ENCODE measurements at regions not wholly inside any gene's neighbourhood (a gene's known extent, or its start where the extent isn't known, plus 50 kb on each side); places are given as distances from the start of the nearest gene placed in this dataset.

DNA sequence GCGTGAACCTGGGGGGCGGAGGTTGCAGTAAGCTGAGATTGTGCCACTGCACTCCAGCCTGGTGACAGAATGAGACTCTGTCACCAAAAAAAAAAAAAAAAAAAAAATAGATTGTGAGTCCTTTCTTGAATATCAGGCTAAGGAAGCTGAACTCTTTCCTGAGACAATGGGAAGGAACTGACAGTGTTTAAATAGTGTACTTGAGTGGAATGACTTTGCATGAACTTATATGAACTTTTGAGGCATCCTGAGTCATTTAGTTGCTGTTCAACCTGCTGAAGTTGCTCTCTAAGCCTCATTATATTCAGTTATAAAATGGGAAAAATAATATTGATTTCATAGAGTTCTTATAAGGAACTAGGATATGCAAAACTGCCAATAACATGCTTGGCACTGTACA, 79.3 kb upstream of the LIMCH1 start:
- Mint-ChIP-seq H3K27me3 (peaks cover 3% of the 10 kb centered on the region), H3K4me3 (no peak overlapping the region), H3K4me1 (no peaks in the 10 kb centered on the region), H3K9me3 (ENCODE audit: insufficient read depth) (no peaks in the 10 kb centered on the region), H3K27ac (no peak overlapping the region)
- 100% methylated on average over 2 of the region's 2 CpGs for WGBS (ENCODE audit: insufficient coverage)
- Histone ChIP-seq H3K4me2 (replicated peaks; ENCODE audit: low read depth, low read length, poor library complexity, severe bottlenecking) (no peak overlapping the region), H3K36me3 (replicated peaks in 1 of 2; ENCODE audit: control extremely low read depth in 1 of 2, control insufficient read depth in 1 of 2, extremely low read depth in 1 of 2, insufficient read depth in 2 of 2, low read length in 1 of 2) (no peaks in the 10 kb centered on the region), H3K4me1 (ENCODE audit: control insufficient read depth in 2 of 2, insufficient read depth in 2 of 2, low read length in 2 of 2) (no peaks in the 10 kb centered on the region), H3K9ac (ENCODE audit: low read length) (no peak overlapping the region), H2AFZ (ENCODE audit: insufficient read depth, low read depth, low read length, poor library complexity, severe bottlenecking) (no peak overlapping the region), H3K9me3 (ENCODE audit: control extremely low read depth in 1 of 3, control insufficient read depth in 2 of 3, insufficient read depth in 1 of 3, low read length in 2 of 3) (no peaks in the 10 kb centered on the region), H4K20me1 (ENCODE audit: control insufficient read depth, insufficient read depth, low read length, poor library complexity, severe bottlenecking) (no peaks in the 10 kb centered on the region), H3K79me2 (ENCODE audit: control insufficient read depth, insufficient read depth, low read length) (no peaks in the 10 kb centered on the region), H3K27me3 (replicated peaks in 1 of 4; ENCODE audit: control extremely low read depth in 1 of 4, control insufficient read depth in 3 of 4, insufficient read depth in 4 of 4, low read length in 3 of 4) (no peaks in the 10 kb centered on the region), H3K27ac (ENCODE audit: low read length in 2 of 2) (no peak overlapping the region), H3K4me3 (ENCODE audit: control extremely low read depth in 1 of 5, extremely low read depth in 1 of 5, insufficient read depth in 1 of 5, low read depth in 2 of 5, low read length in 4 of 5) (no peak overlapping the region)
- intact Hi-C loops (cut with micrococcal nuclease): no loop called here
- no peak for TF ChIP-seq EZH2 (IDR thresholded peaks at IDR 0.05; ENCODE audit: borderline replicate concordance, insufficient read depth, low read depth, low read length, poor library complexity, severe bottlenecking)
- TF ChIP-seq CTCF (IDR thresholded peaks at IDR 0.05): no peak
- POLR2A ChIA-PET: no interaction called here
- CTCF ChIA-PET: no interaction called here
- no peak for DNase-seq
- ATAC-seq (ENCODE audit: low read depth): no peak

- Histone ChIP-seq H3K79me2 (ENCODE audit: control insufficient read depth, insufficient read depth, low read length) (no peaks in the 10 kb centered on the region), H3K4me2 (replicated peaks; ENCODE audit: low read depth, low read length, poor library complexity, severe bottlenecking) (no peak overlapping the region), H3K4me3 (ENCODE audit: control extremely low read depth in 1 of 5, extremely low read depth in 1 of 5, insufficient read depth in 1 of 5, low read depth in 2 of 5, low read length in 4 of 5) (no peak overlapping the region), H3K36me3 (replicated peaks in 1 of 2; ENCODE audit: control extremely low read depth in 1 of 2, control insufficient read depth in 1 of 2, extremely low read depth in 1 of 2, insufficient read depth in 2 of 2, low read length in 1 of 2) (no peaks in the 10 kb centered on the region), H2AFZ (ENCODE audit: insufficient read depth, low read depth, low read length, poor library complexity, severe bottlenecking) (no peak overlapping the region), H3K27me3 (replicated peaks in 1 of 4; ENCODE audit: control extremely low read depth in 1 of 4, control insufficient read depth in 3 of 4, insufficient read depth in 4 of 4, low read length in 3 of 4) (no peaks in the 10 kb centered on the region), H3K9me3 (ENCODE audit: control extremely low read depth in 1 of 3, control insufficient read depth in 2 of 3, insufficient read depth in 1 of 3, low read length in 2 of 3) (no peaks in the 10 kb centered on the region), H4K20me1 (ENCODE audit: control insufficient read depth, insufficient read depth, low read length, poor library complexity, severe bottlenecking) (no peaks in the 10 kb centered on the region), H3K9ac (ENCODE audit: low read length) (no peak overlapping the region), H3K27ac (ENCODE audit: low read length in 2 of 2) (no peak overlapping the region), H3K4me1 (ENCODE audit: control insufficient read depth in 2 of 2, insufficient read depth in 2 of 2, low read length in 2 of 2) (no peaks in the 10 kb centered on the region)
- Mint-ChIP-seq H3K4me1 (no peaks in the 10 kb centered on the region), H3K4me3 (no peak overlapping the region), H3K9me3 (ENCODE audit: insufficient read depth) (no peaks in the 10 kb centered on the region), H3K27me3 (peaks cover 3% of the 10 kb centered on the region), H3K27ac (no peak overlapping the region)
- TF ChIP-seq EZH2 (IDR thresholded peaks at IDR 0.05; ENCODE audit: borderline replicate concordance, insufficient read depth, low read depth, low read length, poor library complexity, severe bottlenecking): no peak
- TF ChIP-seq CTCF (IDR thresholded peaks at IDR 0.05): no peak
- ATAC-seq (ENCODE audit: low read depth): no peak
- CTCF ChIA-PET: no interaction called here
- POLR2A ChIA-PET: no interaction called here
- intact Hi-C loops (cut with micrococcal nuclease): no loop called here
- no peak for DNase-seq
- 67% methylated on average over 3 of the region's 5 CpGs for WGBS (ENCODE audit: insufficient coverage)
Observed at GRCh38 chr4:41460641-41461040, 77.3 kb upstream of the LIMCH1 start.

All from B cell (primary cell).